GM18907 (cell line): ENCODE measurements at regions not wholly inside any gene's neighbourhood (a gene's known extent, or its start where the extent isn't known, plus 50 kb on each side); places are given as distances from the start of the nearest gene placed in this dataset.

Source experiments
- ATAC-seq: cut with Tn5 transposase; IDR thresholded peaks from one replicate; pipeline ENCODE4 v1.9.1; 2021; ENCODE audit warnings: mild to moderate bottlenecking, moderate library complexity; ENCODE audit not compliant: unreplicated experiment

- no peak for ATAC-seq
Observed at GRCh38 chr13:53200498-53201453, 172.2 kb downstream of the OLFM4 start.

GRCh38 chr13:53201454-53202225 lies 173.0 kb downstream of the OLFM4 start:
- no peak for ATAC-seq

GRCh38 chr13:53204598-53204997 lies 176.0 kb downstream of the OLFM4 start:
- ATAC-seq = no peak

- ATAC-seq = no peak
Observed at GRCh38 chr13:53206455-53206854, 177.8 kb downstream of the OLFM4 start.

- no peak for ATAC-seq
Observed at GRCh38 chr13:53207556-53207955, 178.9 kb downstream of the OLFM4 start.

- no peak for ATAC-seq
Observed at GRCh38 chr13:53214433-53214832, 185.8 kb downstream of the OLFM4 start.

- ATAC-seq = no peak
Observed at GRCh38 chr13:53215563-53215962, 186.9 kb downstream of the OLFM4 start.

GRCh38 chr13:53216773-53217172 lies 188.2 kb downstream of the OLFM4 start:
- ATAC-seq = no peak

- no peak for ATAC-seq
Observed at GRCh38 chr13:53217194-53217593, 188.6 kb downstream of the OLFM4 start.

- no peak for ATAC-seq
Observed at GRCh38 chr13:53220038-53220437, 191.4 kb downstream of the OLFM4 start.

GRCh38 chr13:53237696-53238095 lies 209.1 kb downstream of the OLFM4 start:
- ATAC-seq = no peak

- no peak for ATAC-seq
Observed at GRCh38 chr13:53238261-53238660, 209.6 kb downstream of the OLFM4 start.

- ATAC-seq = no peak
Observed at GRCh38 chr13:53240401-53241025, 211.9 kb downstream of the OLFM4 start.

- ATAC-seq = no peak
Observed at GRCh38 chr13:53241891-53242348, 213.3 kb downstream of the OLFM4 start.

GRCh38 chr13:53249236-53249635 lies 220.6 kb downstream of the OLFM4 start:
- no peak for ATAC-seq

GRCh38 chr13:53250272-53250875 lies 221.8 kb downstream of the OLFM4 start:
- ATAC-seq = peak; percentile 93

- no peak for ATAC-seq
Observed at GRCh38 chr13:53250977-53251376, 222.4 kb downstream of the OLFM4 start.

GRCh38 chr13:53254500-53254899 lies 225.9 kb downstream of the OLFM4 start:
- no peak for ATAC-seq

GRCh38 chr13:53255795-53256194 lies 227.2 kb downstream of the OLFM4 start:
- no peak for ATAC-seq

GRCh38 chr13:53260594-53260993 lies 232.0 kb downstream of the OLFM4 start:
- ATAC-seq = no peak
